K562 (cell line): ENCODE measurements at regions not wholly inside any gene's neighbourhood (a gene's known extent, or its start where the extent isn't known, plus 50 kb on each side); places are given as distances from the start of the nearest gene placed in this dataset.

Experiments used
- ATAC-seq: fragments of 200-7000 bp; cut with Tn5 transposase; 3 replicates; pipeline ENCODE4 v1.9.1; 2020; ENCODE audit warnings: moderate library complexity
- BruUV-seq: library from RNA; stranded (reverse); fragments of 400-500 nt; replicated peaks from 2 replicates; lab custom pipeline; 2021; lab: Mats Ljungman, UMichigan
- CTCF ChIA-PET: fragments of 300-600 bp; formaldehyde crosslinking; extraction: SDS; loops from one replicate; lab custom pipeline; 2021; ENCODE audit warnings: low intra/inter-chr PET ratio; lab: Yijun Ruan, JAX
- POLR2A ChIA-PET: fragments of 300-600, 350-650 bp; sonication (Branson Sonifier 250); formaldehyde crosslinking; extraction: SDS; loops from one replicate; lab custom pipeline; 2021; ENCODE audit warnings: antibody characterized with exemption, inconsistent platforms; lab: Yijun Ruan, JAX
- DNase-seq, 4 experiments: peaks; one replicate each; pipeline versions ENCODE4 v3.0.0 to v3.0.0-alpha.2; 2011 to 2018; ENCODE audit warnings: low spot score in 3 of 4, mixed read lengths in 3 of 4; ENCODE audit errors: extremely low read depth in 1 of 4
- FAIRE-seq: peaks from 2 replicates; lab custom pipeline; 2011; peaks lifted over from hg19 to GRCh38; lab: Jason Lieb, UNC
- H2AFZ ChIP-seq: 2 replicates; pipeline ENCODE4 v1.6.0; 2011; ENCODE audit warnings: low read depth, low read length, control low read depth, inconsistent platforms
- H3K27ac ChIP-seq: fragments of 200-600 bp; 3 replicates; pipeline ENCODE4 v1.8.0; 2011; ENCODE audit warnings: low read depth, mild to moderate bottlenecking, control low read depth, inconsistent platforms, low read length, moderate library complexity, mixed read lengths; ENCODE audit errors: extremely low read depth
- H3K27me3 ChIP-seq, 2 experiments: fragments of 300-600 bp in 1 of 2; 2 replicates in 1 of 2; 3 replicates in 1 of 2; pipeline versions ENCODE4 v1.6.0 to v1.8.0; 2011; ENCODE audit warnings: inconsistent platforms in 2 of 2, low read length in 2 of 2, mild to moderate bottlenecking in 1 of 2, mixed read lengths in 1 of 2, moderate library complexity in 1 of 2; ENCODE audit not compliant: control insufficient read depth in 2 of 2, insufficient read depth in 2 of 2
- H3K36me3 ChIP-seq: fragments of 300-600 bp; 3 replicates; pipeline ENCODE4 v1.8.0; 2011; ENCODE audit warnings: mild to moderate bottlenecking, low read length, inconsistent platforms; ENCODE audit not compliant: control insufficient read depth, insufficient read depth
- H3K4me1 ChIP-seq, 2 experiments: fragments of 200-600 bp in 1 of 2; replicated peaks in 1 of 2; 2 replicates in 1 of 2; 3 replicates in 1 of 2; pipeline versions ENCODE4 v1.5.1 to v1.8.0; 2011; ENCODE audit warnings: inconsistent platforms in 2 of 2, low read length in 2 of 2, mild to moderate bottlenecking in 1 of 2, mixed read lengths in 1 of 2, moderate library complexity in 1 of 2; ENCODE audit not compliant: control insufficient read depth in 2 of 2, insufficient read depth in 2 of 2
- H3K4me2 ChIP-seq: 2 replicates; pipeline ENCODE4 v1.6.1; 2011; ENCODE audit warnings: low read length, control low read depth, inconsistent platforms, mixed read lengths; ENCODE audit not compliant: insufficient read depth
- H3K4me3 ChIP-seq: fragments of 200-600 bp; sonication (generic), shearing (Covaris generic); 2 replicates; pipeline ENCODE4 v1.5.1; 2016; ENCODE audit warnings: control low read depth, inconsistent platforms
- H3K79me2 ChIP-seq: fragments of 200-600 bp; 3 replicates; pipeline ENCODE4 v1.8.0; 2011; ENCODE audit warnings: low read length, inconsistent platforms; ENCODE audit not compliant: control insufficient read depth, insufficient read depth
- H3K9ac ChIP-seq, 2 experiments: 2 replicates each; pipeline versions ENCODE4 v1.6.0 to v1.6.1; 2011; ENCODE audit warnings: low read depth in 2 of 2, low read length in 2 of 2, control low read depth in 1 of 2, inconsistent platforms in 1 of 2, mild to moderate bottlenecking in 1 of 2, mixed read lengths in 1 of 2; ENCODE audit not compliant: insufficient read depth in 1 of 2
- H3K9me1 ChIP-seq: one replicate; pipeline ENCODE4 v1.6.0; 2011; ENCODE audit warnings: inconsistent platforms, mild to moderate bottlenecking, low read length, moderate library complexity; ENCODE audit not compliant: control insufficient read depth, insufficient read depth
- H3K9me3 ChIP-seq: replicated peaks from 2 replicates; pipeline ENCODE4 v1.5.1; 2011; ENCODE audit warnings: low read depth, low read length, inconsistent platforms; ENCODE audit not compliant: control insufficient read depth, insufficient read depth
- H4K20me1 ChIP-seq: replicated peaks from 2 replicates; pipeline ENCODE4 v1.6.1; 2011; ENCODE audit warnings: low read length, inconsistent platforms, mixed read lengths; ENCODE audit not compliant: control insufficient read depth, insufficient read depth
- CTBP1 ChIP-seq: fragments of 450-650 bp; IDR thresholded peaks from 2 replicates; pipeline ENCODE4 v1.6.1; 2016; ENCODE audit warnings: borderline replicate concordance
- PHF20 ChIP-seq: fragments of 450-650 bp; IDR thresholded peaks from 2 replicates; pipeline ENCODE4 v1.6.1; 2018; ENCODE audit not compliant: partially characterized antibody
- U2AF2 ChIP-seq: fragments of 200-400 bp; formaldehyde crosslinking; optimal IDR thresholded peaks from 2 replicates; pipeline ENCODE3; 2017; ENCODE audit warnings: low read depth, mild to moderate bottlenecking, low read length
- ZNF354B ChIP-seq: fragments of 250-450 bp; sonication (Bioruptor Pico); IDR thresholded peaks from 2 replicates; pipeline ENCODE4 v1.4.0; 2020
- WGBS: fragments of 100-300 bp; shearing (Covaris generic); methylation state at CpG from one replicate; pipeline ENCODE4 v1.1.6; 2016; ENCODE audit warnings: low coverage, mixed read lengths; ENCODE audit not compliant: insufficient coverage; ENCODE audit errors: missing lambda C conversion rate; 5-methylcytosine and 5-hydroxymethylcytosine counted together
- in situ Hi-C: fragments of 300-500 bp; cut with MboI; formaldehyde crosslinking; loops from 4 replicates; pipeline ENCODE4 v1.15.0; 2018; ENCODE audit warnings: inconsistent platforms, mixed read lengths
- intact Hi-C: fragments of 100-400 bp; cut with micrococcal nuclease; formaldehyde crosslinking; loops from 2 replicates; pipeline ENCODE4 v1.14.2; 2022
- TF ChIP-seq, protein P1 (sequence below), 2 experiments: IDR thresholded peaks in 1 of 2; conservative IDR thresholded peaks in 1 of 2; 2 replicates each; pipeline ENCODE4 v1.6.1; 2016; ENCODE audit warnings: low read depth in 2 of 2, mild to moderate bottlenecking in 1 of 2, missing compliant biosample characterization in 1 of 2, missing genetic modification characterization in 1 of 2, moderate library complexity in 1 of 2
- TF ChIP-seq, protein P2 (sequence below): sonication (generic); formaldehyde crosslinking; IDR thresholded peaks from 2 replicates; pipeline ENCODE4 v1.8.0; 2023; ENCODE audit warnings: mild to moderate bottlenecking, missing genetic modification reagents

- no peak for TF ChIP-seq U2AF2
- TF ChIP-seq, protein P1, sequence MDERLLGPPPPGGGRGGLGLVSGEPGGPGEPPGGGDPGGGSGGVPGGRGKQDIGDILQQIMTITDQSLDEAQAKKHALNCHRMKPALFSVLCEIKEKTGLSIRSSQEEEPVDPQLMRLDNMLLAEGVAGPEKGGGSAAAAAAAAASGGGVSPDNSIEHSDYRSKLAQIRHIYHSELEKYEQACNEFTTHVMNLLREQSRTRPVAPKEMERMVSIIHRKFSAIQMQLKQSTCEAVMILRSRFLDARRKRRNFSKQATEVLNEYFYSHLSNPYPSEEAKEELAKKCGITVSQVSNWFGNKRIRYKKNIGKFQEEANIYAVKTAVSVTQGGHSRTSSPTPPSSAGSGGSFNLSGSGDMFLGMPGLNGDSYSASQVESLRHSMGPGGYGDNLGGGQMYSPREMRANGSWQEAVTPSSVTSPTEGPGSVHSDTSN (CRISPR knock-in tag; IDR thresholded peaks at IDR 0.05; ENCODE audit: low read depth) = no peak
- TF ChIP-seq, protein P1 (tag; conservative IDR thresholded peaks at IDR 0.05; ENCODE audit: low read depth) = no peak
Observed at GRCh38 chr16:62135911-62136310, 99.7 kb upstream of the CDH8 start (continued).

- Histone ChIP-seq H3K79me2 (no peaks in the 10 kb centered on the region), H3K27ac (no peak overlapping the region), H4K20me1 (no peaks in the 10 kb centered on the region), H3K4me2 (no peak overlapping the region), H3K27me3 (no peaks in the 10 kb centered on the region), H3K9me1 (no peaks in the 10 kb centered on the region), H3K9me3 (no peaks in the 10 kb centered on the region), H3K9ac (no peak overlapping the region), H3K36me3 (no peaks in the 10 kb centered on the region), H2AFZ (no peak overlapping the region), H3K4me3 (no peak overlapping the region), H3K4me1 (no peaks in the 10 kb centered on the region)
- BruUV-seq = no TSS peak
- FAIRE-seq = no peak
- WGBS = 0% methylated on average over 1 of the region's 1 CpG
- intact Hi-C loops = no loop called here
- CTCF ChIA-PET = no interaction called here
- no peak for DNase-seq
- POLR2A ChIA-PET = no interaction called here
- ATAC-seq = no peak
- in situ Hi-C loops = no loop called here
- no peak for TF ChIP-seq CTBP1
- no peak for TF ChIP-seq PHF20
- TF ChIP-seq ZNF354B (CRISPR knock-in tag) = no peak
- TF ChIP-seq, protein P2, sequence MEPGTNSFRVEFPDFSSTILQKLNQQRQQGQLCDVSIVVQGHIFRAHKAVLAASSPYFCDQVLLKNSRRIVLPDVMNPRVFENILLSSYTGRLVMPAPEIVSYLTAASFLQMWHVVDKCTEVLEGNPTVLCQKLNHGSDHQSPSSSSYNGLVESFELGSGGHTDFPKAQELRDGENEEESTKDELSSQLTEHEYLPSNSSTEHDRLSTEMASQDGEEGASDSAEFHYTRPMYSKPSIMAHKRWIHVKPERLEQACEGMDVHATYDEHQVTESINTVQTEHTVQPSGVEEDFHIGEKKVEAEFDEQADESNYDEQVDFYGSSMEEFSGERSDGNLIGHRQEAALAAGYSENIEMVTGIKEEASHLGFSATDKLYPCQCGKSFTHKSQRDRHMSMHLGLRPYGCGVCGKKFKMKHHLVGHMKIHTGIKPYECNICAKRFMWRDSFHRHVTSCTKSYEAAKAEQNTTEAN (CRISPR knock-in tag) = no peak
Observed at GRCh38 chr16:62135446-62135845, 99.2 kb upstream of the CDH8 start.
